HG03575 (cell line): ENCODE measurements at regions not wholly inside any gene's neighbourhood (a gene's known extent, or its start where the extent isn't known, plus 50 kb on each side); places are given as distances from the start of the nearest gene placed in this dataset.
A peak's percentile ranks its signal among the peaks of the same experiment; 100 is the strongest.
"Not testable (repeated sequence)": the region's sequence is repeated elsewhere in the genome, so short reads cannot be mapped to it uniquely, and the experiment has no call there.

Source experiments
- ATAC-seq: cut with Tn5 transposase; IDR thresholded peaks from one replicate; pipeline ENCODE4 v1.9.1; 2021; ENCODE audit not compliant: unreplicated experiment, insufficient number of reproducible peaks, low FRiP score; ENCODE audit errors: extremely low read depth

GRCh38 chr11:110347660-110348059 is 51.2 kb upstream of the RDX start:
- no peak for ATAC-seq

- peak; percentile 46 for ATAC-seq
These were observed 53.0 kb upstream of the RDX start for GRCh38 chr11:110349138-110349996.

GRCh38 chr11:110349997-110350383 is 53.6 kb upstream of the RDX start:
- peak; percentile 1 for ATAC-seq

- no peak for ATAC-seq
These were observed 58.8 kb upstream of the RDX start for GRCh38 chr11:110355011-110355744.

- ATAC-seq, result no peak
These were observed 60.6 kb upstream of the RDX start for GRCh38 chr11:110356762-110357671.

GRCh38 chr11:110358336-110358735 is 61.9 kb upstream of the RDX start:
- no peak for ATAC-seq

GRCh38 chr11:110360781-110361408 is 64.5 kb upstream of the RDX start:
- ATAC-seq, result not testable (repeated sequence)

GRCh38 chr11:110362971-110363509 is 66.6 kb upstream of the RDX start:
- no peak for ATAC-seq

GRCh38 chr11:110366291-110366690 is 63.5 kb upstream of the FDX1 start:
- no peak for ATAC-seq

- ATAC-seq, result no peak
These were observed 62.2 kb upstream of the FDX1 start for GRCh38 chr11:110367571-110367970.

- no peak for ATAC-seq
These were observed 58.7 kb upstream of the FDX1 start for GRCh38 chr11:110371084-110371483.

GRCh38 chr11:110373051-110373702 is 56.6 kb upstream of the FDX1 start:
- peak; percentile 96 for ATAC-seq

- ATAC-seq, result no peak
These were observed 54.8 kb upstream of the FDX1 start for GRCh38 chr11:110374921-110375320.

GRCh38 chr11:110375351-110375750 is 54.4 kb upstream of the FDX1 start:
- no peak for ATAC-seq

GRCh38 chr11:110376021-110376420 is 53.7 kb upstream of the FDX1 start:
- ATAC-seq, result no peak

GRCh38 chr11:110376711-110377324 is 52.9 kb upstream of the FDX1 start:
- ATAC-seq, result no peak

- ATAC-seq, result no peak
These were observed 52.3 kb upstream of the FDX1 start for GRCh38 chr11:110377434-110377833.

- ATAC-seq, result no peak
These were observed 50.5 kb upstream of the FDX1 start for GRCh38 chr11:110379261-110379660.
